ENCODE measurements at regions not wholly inside any gene's neighbourhood (a gene's known extent, or its start where the extent isn't known, plus 50 kb on each side); places are given as distances from the start of the nearest gene placed in this dataset.

GRCh38 chr1:29629814-29630516 lies 393.6 kb downstream of the PTPRU start:
- TF ChIP-seq ZC3H10 (CRISPR knock-in tag; IDR thresholded peaks at IDR 0.05) (no peak), ZFP30 (CRISPR knock-in tag; IDR thresholded peaks at IDR 0.05) (no peak), ISL1 (CRISPR knock-in tag; IDR thresholded peaks at IDR 0.05) (no peak), TOX (CRISPR knock-in tag; IDR thresholded peaks at IDR 0.05; ENCODE audit: borderline replicate concordance) (no peak), TCF4 (CRISPR knock-in tag; IDR thresholded peaks at IDR 0.05; ENCODE audit: borderline replicate concordance) (no peak)
